Nephron (organoid): ENCODE measurements at regions not wholly inside any gene's neighbourhood (a gene's known extent, or its start where the extent isn't known, plus 50 kb on each side); places are given as distances from the start of the nearest gene placed in this dataset.

Source experiments
- H3K27ac Mint-ChIP-seq, 3 experiments: 2 replicates each; pipeline ENCODE4 v1.8.0; 2020; ENCODE audit warnings: mixed read lengths in 3 of 3, mild to moderate bottlenecking in 2 of 3, moderate library complexity in 1 of 3
- H3K27me3 Mint-ChIP-seq: 2 replicates; pipeline ENCODE4 v1.8.0; 2021; ENCODE audit warnings: low read depth, mild to moderate bottlenecking, moderate library complexity, mixed read lengths
- H3K36me3 Mint-ChIP-seq: 2 replicates; pipeline ENCODE4 v1.8.0; 2020; ENCODE audit warnings: low read depth, mixed read lengths
- H3K4me1 Mint-ChIP-seq: 2 replicates; pipeline ENCODE4 v1.8.0; 2020; ENCODE audit warnings: mixed read lengths
- H3K4me3 Mint-ChIP-seq, 3 experiments: 2 replicates each; pipeline ENCODE4 v1.8.0; 2020; ENCODE audit warnings: mild to moderate bottlenecking in 3 of 3, mixed read lengths in 3 of 3, moderate library complexity in 2 of 3
- H3K9me3 Mint-ChIP-seq: 2 replicates; pipeline ENCODE4 v1.8.0; 2020; ENCODE audit warnings: mixed read lengths
- TF ChIP-seq, protein P1 (sequence below), 3 experiments: fragments of 200-600 bp; sonication (generic); IDR thresholded peaks; one replicate each; pipeline ENCODE4 v1.5.0; 2021; ENCODE audit warnings: antibody characterized with exemption in 3 of 3; ENCODE audit not compliant: unreplicated experiment in 3 of 3

DNA sequence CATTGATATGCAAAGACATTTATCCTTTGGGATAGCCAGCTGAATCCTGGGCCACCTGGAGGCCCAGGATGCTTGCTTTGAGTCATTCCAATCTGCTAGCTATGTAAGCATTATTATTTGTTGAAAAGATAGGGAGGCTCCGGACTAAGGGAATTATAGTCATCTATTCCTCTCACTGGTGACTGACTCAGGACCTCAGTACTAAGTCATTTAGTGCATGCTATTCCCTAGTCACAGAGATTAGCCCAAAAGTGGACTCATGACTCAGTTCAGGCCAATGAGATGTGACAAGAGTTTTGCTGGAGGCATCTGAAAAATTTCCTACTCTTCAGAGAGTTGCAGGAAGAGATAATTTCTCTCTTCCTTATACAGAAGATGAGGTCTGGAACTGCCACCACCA is 67.9 kb upstream of the ITM2B start:
- TF ChIP-seq, protein P1, sequence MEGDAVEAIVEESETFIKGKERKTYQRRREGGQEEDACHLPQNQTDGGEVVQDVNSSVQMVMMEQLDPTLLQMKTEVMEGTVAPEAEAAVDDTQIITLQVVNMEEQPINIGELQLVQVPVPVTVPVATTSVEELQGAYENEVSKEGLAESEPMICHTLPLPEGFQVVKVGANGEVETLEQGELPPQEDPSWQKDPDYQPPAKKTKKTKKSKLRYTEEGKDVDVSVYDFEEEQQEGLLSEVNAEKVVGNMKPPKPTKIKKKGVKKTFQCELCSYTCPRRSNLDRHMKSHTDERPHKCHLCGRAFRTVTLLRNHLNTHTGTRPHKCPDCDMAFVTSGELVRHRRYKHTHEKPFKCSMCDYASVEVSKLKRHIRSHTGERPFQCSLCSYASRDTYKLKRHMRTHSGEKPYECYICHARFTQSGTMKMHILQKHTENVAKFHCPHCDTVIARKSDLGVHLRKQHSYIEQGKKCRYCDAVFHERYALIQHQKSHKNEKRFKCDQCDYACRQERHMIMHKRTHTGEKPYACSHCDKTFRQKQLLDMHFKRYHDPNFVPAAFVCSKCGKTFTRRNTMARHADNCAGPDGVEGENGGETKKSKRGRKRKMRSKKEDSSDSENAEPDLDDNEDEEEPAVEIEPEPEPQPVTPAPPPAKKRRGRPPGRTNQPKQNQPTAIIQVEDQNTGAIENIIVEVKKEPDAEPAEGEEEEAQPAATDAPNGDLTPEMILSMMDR (IDR thresholded peaks at IDR 0.05; ENCODE audit: unreplicated experiment in 3 of 3) = no peak
- no peaks in the 10 kb centered on the region for H3K27me3 Mint-ChIP-seq
- no peak overlapping the region for H3K4me3 Mint-ChIP-seq
- no peaks in the 10 kb centered on the region for H3K9me3 Mint-ChIP-seq
- no peak overlapping the region for H3K27ac Mint-ChIP-seq
- peaks cover 9% of the 10 kb centered on the region for H3K4me1 Mint-ChIP-seq
- H3K36me3 Mint-ChIP-seq = no peaks in the 10 kb centered on the region

- Mint-ChIP-seq H3K4me3 (no peak overlapping the region), H3K36me3 (no peaks in the 10 kb centered on the region), H3K27me3 (no peaks in the 10 kb centered on the region), H3K27ac (no peak overlapping the region), H3K9me3 (no peaks in the 10 kb centered on the region), H3K4me1 (peaks cover 13% of the 10 kb centered on the region)
- TF ChIP-seq, protein P1 (IDR thresholded peaks at IDR 0.05; ENCODE audit: unreplicated experiment in 3 of 3) = no peak
Observed at GRCh38 chr13:48163061-48163460, 68.2 kb upstream of the MED4 start.

GRCh38 chr13:48162217-48162616 is 67.3 kb upstream of the MED4 start:
- Mint-ChIP-seq H3K36me3 (no peaks in the 10 kb centered on the region), H3K4me3 (no peak overlapping the region), H3K4me1 (peaks cover 14% of the 10 kb centered on the region), H3K9me3 (no peaks in the 10 kb centered on the region), H3K27me3 (no peaks in the 10 kb centered on the region), H3K27ac (no peak overlapping the region)
- TF ChIP-seq, protein P1 (IDR thresholded peaks at IDR 0.05; ENCODE audit: unreplicated experiment in 3 of 3) = no peak

- no peak overlapping the region for H3K4me3 Mint-ChIP-seq
- TF ChIP-seq, protein P1 (IDR thresholded peaks at IDR 0.05; ENCODE audit: unreplicated experiment in 3 of 3) = no peak
- peaks cover 14% of the 10 kb centered on the region for H3K4me1 Mint-ChIP-seq
- H3K36me3 Mint-ChIP-seq = no peaks in the 10 kb centered on the region
- H3K27me3 Mint-ChIP-seq = no peaks in the 10 kb centered on the region
- H3K9me3 Mint-ChIP-seq = no peaks in the 10 kb centered on the region
- peak overlapping the region in 1 of 3 experiments; percentile 31 for H3K27ac Mint-ChIP-seq
Observed at GRCh38 chr13:48161530-48162179, 66.8 kb upstream of the MED4 start.

DNA sequence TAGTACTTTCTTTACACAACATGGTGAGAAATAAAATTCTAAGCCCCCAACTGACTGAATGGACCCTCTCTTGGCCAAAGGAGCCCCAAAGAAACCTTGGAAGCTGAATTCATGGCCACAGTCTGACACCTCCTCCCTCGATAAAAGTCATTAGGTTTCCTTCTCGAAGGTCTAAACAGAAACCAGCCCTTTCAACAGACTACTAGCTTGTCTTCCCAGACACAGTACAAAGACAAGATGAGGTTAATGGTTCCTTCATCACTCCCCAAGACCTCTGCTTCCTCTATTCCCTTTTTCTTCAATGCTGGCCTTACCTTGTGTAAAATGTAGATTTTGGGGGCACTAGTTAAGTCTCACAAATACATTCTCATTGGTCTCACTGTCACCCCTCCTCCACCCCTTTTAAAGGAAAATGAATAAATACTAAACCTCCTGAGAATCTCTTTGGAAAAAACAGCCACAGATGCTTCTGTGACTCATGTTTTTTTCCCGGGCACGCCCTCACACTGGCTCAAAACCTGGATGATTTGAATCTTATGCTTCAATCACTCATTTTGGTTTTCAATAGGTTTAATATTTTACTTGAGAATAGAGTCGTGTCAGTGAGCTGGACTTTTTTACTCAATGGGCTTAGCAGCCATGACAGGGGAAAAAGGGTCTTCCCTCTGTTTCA is 65.8 kb upstream of the MED4 start:
- peak overlapping the region in 2 of 3 experiments; percentile 14 to 59 for H3K27ac Mint-ChIP-seq
- no peaks in the 10 kb centered on the region for H3K9me3 Mint-ChIP-seq
- peaks cover 14% of the 10 kb centered on the region for H3K4me1 Mint-ChIP-seq
- TF ChIP-seq, protein P1 (IDR thresholded peaks at IDR 0.05; ENCODE audit: unreplicated experiment in 3 of 3) = no peak
- H3K4me3 Mint-ChIP-seq = no peak overlapping the region
- no peaks in the 10 kb centered on the region for H3K27me3 Mint-ChIP-seq
- H3K36me3 Mint-ChIP-seq = no peaks in the 10 kb centered on the region

DNA sequence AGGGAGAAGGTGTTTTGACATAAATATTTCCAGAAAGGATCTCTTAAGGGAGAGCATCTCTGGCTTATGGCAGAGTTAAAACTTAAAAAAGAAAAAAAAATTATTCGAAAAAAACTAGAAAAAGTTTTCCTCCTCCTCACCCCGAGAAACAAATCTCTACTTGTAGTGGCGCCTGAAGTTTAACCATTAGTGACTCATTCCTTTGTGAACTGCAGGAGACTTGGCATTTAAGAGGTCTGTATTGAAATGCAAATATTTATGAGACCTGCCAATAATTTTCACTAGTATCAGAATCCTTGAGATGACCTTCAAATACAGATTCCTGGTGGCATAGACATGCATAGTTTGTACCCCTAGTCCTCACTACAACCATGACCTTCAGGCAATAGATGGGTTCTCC is 64.9 kb upstream of the MED4 start:
- Mint-ChIP-seq H3K4me1 (peaks cover 14% of the 10 kb centered on the region), H3K9me3 (no peaks in the 10 kb centered on the region), H3K27ac (peak overlapping the region in 2 of 3 experiments; percentile 7 to 14), H3K36me3 (no peaks in the 10 kb centered on the region), H3K27me3 (no peaks in the 10 kb centered on the region), H3K4me3 (no peak overlapping the region)
- TF ChIP-seq, protein P1 (IDR thresholded peaks at IDR 0.05; ENCODE audit: unreplicated experiment in 3 of 3) = no peak
